GM23338 (cell line): ENCODE measurements at regions not wholly inside any gene's neighbourhood (a gene's known extent, or its start where the extent isn't known, plus 50 kb on each side); places are given as distances from the start of the nearest gene placed in this dataset.

Experiments
- ATAC-seq: fragments of 200-7000 bp; cut with Tn5 transposase; 3 replicates; pipeline ENCODE4 v1.9.1; 2020
- DNase-seq: peaks from one replicate; pipeline ENCODE4 v3.0.0-alpha.2; 2015; ENCODE audit warnings: low spot score
- H2AFZ ChIP-seq: fragments of 200-600 bp; sonication (generic); 2 replicates; pipeline ENCODE4 v1.8.0; 2016; ENCODE audit warnings: antibody characterized with exemption, mild to moderate bottlenecking, moderate library complexity
- H3F3A ChIP-seq: fragments of 200-600 bp; sonication (generic); replicated peaks from 2 replicates; pipeline ENCODE4 v1.8.0; 2017; ENCODE audit warnings: antibody characterized with exemption, mixed run types, low read depth
- H3K27ac ChIP-seq: fragments of 200-600 bp; sonication (generic); 2 replicates; pipeline ENCODE4 v1.6.1; 2016; ENCODE audit warnings: low read depth
- H3K27me3 ChIP-seq: fragments of 200-600 bp; sonication (generic); 2 replicates; pipeline ENCODE4 v1.8.0; 2016; ENCODE audit warnings: mild to moderate bottlenecking, mixed run types, moderate library complexity; ENCODE audit not compliant: insufficient read depth
- H3K36me3 ChIP-seq: fragments of 200-600 bp; sonication (generic); 2 replicates; pipeline ENCODE4 v1.8.0; 2016; ENCODE audit warnings: mild to moderate bottlenecking; ENCODE audit not compliant: insufficient read depth
- H3K4me1 ChIP-seq: fragments of 200-600 bp; sonication (generic); 2 replicates; pipeline ENCODE4 v1.8.0; 2016; ENCODE audit warnings: mild to moderate bottlenecking, moderate library complexity; ENCODE audit not compliant: insufficient read depth
- H3K4me2 ChIP-seq: fragments of 200-600 bp; sonication (generic); 2 replicates; pipeline ENCODE4 v1.7.1; 2017; ENCODE audit warnings: mixed run types
- H3K4me3 ChIP-seq: fragments of 200-600 bp; sonication (generic); 2 replicates; pipeline ENCODE4 v1.6.1; 2016; ENCODE audit warnings: mixed run types
- H3K79me2 ChIP-seq: fragments of 200-600 bp; sonication (generic); replicated peaks from 2 replicates; pipeline ENCODE4 v1.8.0; 2017; ENCODE audit warnings: mild to moderate bottlenecking; ENCODE audit not compliant: insufficient read depth
- H3K9me2 ChIP-seq: fragments of 200-600 bp; sonication (generic); 2 replicates; pipeline ENCODE4 v1.8.0; 2017; ENCODE audit not compliant: insufficient read depth
- H4K20me1 ChIP-seq: fragments of 200-600 bp; sonication (generic); replicated peaks from 2 replicates; pipeline ENCODE4 v1.8.0; 2017; ENCODE audit warnings: mild to moderate bottlenecking; ENCODE audit not compliant: insufficient read depth
- H3K27ac Mint-ChIP-seq: 2 replicates; pipeline ENCODE4 v1.8.0; 2020; ENCODE audit warnings: inconsistent platforms, mild to moderate bottlenecking, moderate library complexity, mixed read lengths
- H3K27me3 Mint-ChIP-seq: 3 replicates; pipeline ENCODE4 v1.8.0; 2022; ENCODE audit warnings: low read depth, mild to moderate bottlenecking, moderate library complexity, mixed read lengths, inconsistent platforms; ENCODE audit not compliant: insufficient read depth, poor library complexity
- H3K36me3 Mint-ChIP-seq: 3 replicates; pipeline ENCODE4 v1.8.0; 2021; ENCODE audit warnings: low read depth, mild to moderate bottlenecking, inconsistent platforms, moderate library complexity, mixed read lengths
- H3K4me1 Mint-ChIP-seq: 3 replicates; pipeline ENCODE4 v1.8.0; 2020; ENCODE audit warnings: mild to moderate bottlenecking, inconsistent platforms, mixed read lengths
- H3K4me3 Mint-ChIP-seq: 3 replicates; pipeline ENCODE4 v1.8.0; 2021; ENCODE audit warnings: moderate library complexity, mild to moderate bottlenecking, inconsistent platforms, mixed read lengths
- H3K9me3 Mint-ChIP-seq: 3 replicates; pipeline ENCODE4 v1.8.0; 2020; ENCODE audit warnings: moderate library complexity, mild to moderate bottlenecking, inconsistent platforms, mixed read lengths
- CREB1 ChIP-seq: fragments of 250-450 bp; sonication (Bioruptor Pico); IDR thresholded peaks from 2 replicates; pipeline ENCODE4 v1.5.0; 2020; ENCODE audit warnings: low read depth, mild to moderate bottlenecking, moderate library complexity
- CTCF ChIP-seq, 2 experiments: fragments of 200-600 bp in 1 of 2; sonication (generic) in 1 of 2; conservative IDR thresholded peaks; 2 replicates each; pipeline versions ENCODE4 v1.5.1 to v1.6.1; 2016 to 2017; ENCODE audit warnings: antibody characterized with exemption in 2 of 2, low read depth in 2 of 2, mild to moderate bottlenecking in 2 of 2, moderate library complexity in 1 of 2
- ETS1 ChIP-seq: IDR thresholded peaks from 2 replicates; pipeline ENCODE4 v1.6.1; 2016; ENCODE audit warnings: antibody characterized with exemption
- EZH2 ChIP-seq: fragments of 200-600 bp; sonication (generic); IDR thresholded peaks from one replicate; pipeline ENCODE4 v1.8.0; 2017; ENCODE audit warnings: antibody characterized with exemption, mild to moderate bottlenecking, low read depth; ENCODE audit not compliant: unreplicated experiment
- EZH2phosphoT487 ChIP-seq: fragments of 200-600 bp; sonication (generic); IDR thresholded peaks from one replicate; pipeline ENCODE4 v1.8.1; 2018; ENCODE audit warnings: antibody characterized with exemption; ENCODE audit not compliant: unreplicated experiment
- JUNB ChIP-seq: IDR thresholded peaks from one replicate; pipeline ENCODE4 v1.6.1; 2016; ENCODE audit warnings: antibody characterized with exemption; ENCODE audit not compliant: unreplicated experiment
- NANOG ChIP-seq: IDR thresholded peaks from 2 replicates; pipeline ENCODE4 v1.6.1; 2016; ENCODE audit warnings: antibody characterized with exemption, borderline replicate concordance
- POLR2AphosphoS5 ChIP-seq: IDR thresholded peaks from 2 replicates; pipeline ENCODE4 v1.6.1; 2016; ENCODE audit warnings: antibody characterized with exemption, low read depth
- REST ChIP-seq: IDR thresholded peaks from one replicate; pipeline ENCODE4 v1.6.1; 2018; ENCODE audit warnings: antibody characterized with exemption; ENCODE audit not compliant: unreplicated experiment
- STAT1 ChIP-seq: IDR thresholded peaks from one replicate; pipeline ENCODE4 v1.6.1; 2016; ENCODE audit warnings: antibody characterized with exemption; ENCODE audit not compliant: unreplicated experiment
- ZNF114 ChIP-seq: fragments of 250-450 bp; sonication (Bioruptor Pico); IDR thresholded peaks from 2 replicates; pipeline ENCODE4 v1.5.0; 2020; ENCODE audit warnings: mild to moderate bottlenecking, moderate library complexity
- ZNF331 ChIP-seq: fragments of 250-450 bp; sonication (Bioruptor Pico); IDR thresholded peaks from 2 replicates; pipeline ENCODE4 v1.5.0; 2020; ENCODE audit warnings: low read depth, mild to moderate bottlenecking, moderate library complexity
- ZNF462 ChIP-seq: fragments of 250-450 bp; sonication (Bioruptor Pico); IDR thresholded peaks from 2 replicates; pipeline ENCODE4 v1.5.0; 2020; ENCODE audit warnings: mild to moderate bottlenecking, moderate library complexity

GRCh38 chr17:77543801-77544200 lies 403.0 kb downstream of the SEC14L1 start:
- Mint-ChIP-seq H3K4me1 (peaks cover 42% of the 10 kb centered on the region), H3K36me3 (peaks cover 3% of the 10 kb centered on the region; the same call in 2 of the 3 replicates), H3K9me3 (peaks cover 10% of the 10 kb centered on the region; the same call in 2 of the 3 replicates), H3K27me3 (peaks cover 13% of the 10 kb centered on the region), H3K27ac (no peak overlapping the region), H3K4me3 (no peak overlapping the region)
- no peaks in the 10 kb centered on the region for H3K36me3 ChIP-seq
- H2AFZ ChIP-seq, result no peak overlapping the region
- no peak for TF ChIP-seq JUNB
- TF ChIP-seq POLR2AphosphoS5, result no peak
- no peak for TF ChIP-seq ZNF331 (CRISPR knock-in tag)
- no peak for TF ChIP-seq EZH2
- TF ChIP-seq ZNF462 (CRISPR knock-in tag), result no peak
- TF ChIP-seq STAT1, result no peak
- TF ChIP-seq NANOG, result no peak
- no peak for TF ChIP-seq ETS1
- no peak for TF ChIP-seq EZH2phosphoT487
- TF ChIP-seq CREB1 (CRISPR knock-in tag), result no peak
- TF ChIP-seq ZNF114, result no peak
- TF ChIP-seq REST, result no peak
- TF ChIP-seq CTCF (conservative IDR thresholded peaks at IDR 0.05; ENCODE audit: low read depth in 2 of 2), result no peak
- no peak overlapping the region for H3K4me2 ChIP-seq
- no peak overlapping the region for H3K27ac ChIP-seq
- H3K4me1 ChIP-seq, result peaks cover 30% of the 10 kb centered on the region
- DNase-seq (no peak), ATAC-seq (no peak)
- H3F3A ChIP-seq, result no peaks in the 10 kb centered on the region
- no peaks in the 10 kb centered on the region for H3K79me2 ChIP-seq
- no peaks in the 10 kb centered on the region for H3K9me2 ChIP-seq
- H3K4me3 ChIP-seq, result no peak overlapping the region
- no peaks in the 10 kb centered on the region for H4K20me1 ChIP-seq
- no peaks in the 10 kb centered on the region for H3K27me3 ChIP-seq
